OCI-LY1 (cell line): ENCODE measurements at regions not wholly inside any gene's neighbourhood (a gene's known extent, or its start where the extent isn't known, plus 50 kb on each side); places are given as distances from the start of the nearest gene placed in this dataset.

Source experiments
- EZH2 ChIP-seq: fragments of 200-600 bp; sonication (generic), shearing (Covaris generic); IDR thresholded peaks from 2 replicates; pipeline ENCODE4 v1.8.0; 2017; ENCODE audit warnings: borderline replicate concordance, mixed run types, mild to moderate bottlenecking, antibody characterized with exemption, low read length, moderate library complexity, mixed read lengths
- TF ChIP-seq, protein P1 (sequence below): fragments of 200-600 bp; sonication (generic), shearing (Covaris generic); IDR thresholded peaks from 2 replicates; pipeline ENCODE4 v1.5.1; 2017; ENCODE audit warnings: mild to moderate bottlenecking, antibody characterized with exemption, low read length, moderate library complexity, mixed read lengths

DNA sequence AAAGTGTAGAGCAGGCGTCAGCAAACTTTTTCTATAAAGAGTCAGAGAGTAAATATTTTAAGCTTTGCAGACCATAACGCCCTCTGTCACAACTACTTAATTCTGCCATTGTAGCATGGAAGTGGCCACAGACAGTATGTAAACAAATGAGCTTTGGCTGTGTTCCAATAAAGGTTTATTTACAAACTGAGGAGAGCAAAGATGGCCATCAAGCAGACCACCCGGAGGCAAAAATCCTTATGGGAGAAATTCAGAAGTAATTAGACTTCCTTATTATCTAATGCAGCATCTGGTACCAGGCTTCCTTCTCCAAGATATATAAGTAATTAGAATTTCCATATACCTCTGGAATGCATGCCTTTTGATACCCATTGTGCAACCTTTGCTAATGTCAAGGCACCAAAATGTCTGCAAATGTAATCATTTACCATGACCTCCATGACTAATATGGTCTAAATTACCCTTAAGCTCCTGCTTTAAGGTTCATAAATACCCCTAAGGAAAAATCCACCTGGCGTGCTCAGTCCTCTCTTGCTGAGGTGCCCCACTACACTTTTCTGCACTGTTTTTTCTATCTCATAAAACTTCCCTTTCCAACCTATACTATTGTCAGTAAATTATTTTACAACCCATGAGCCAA lies 377.8 kb downstream of the MATN1 start:
- TF ChIP-seq, protein P1, sequence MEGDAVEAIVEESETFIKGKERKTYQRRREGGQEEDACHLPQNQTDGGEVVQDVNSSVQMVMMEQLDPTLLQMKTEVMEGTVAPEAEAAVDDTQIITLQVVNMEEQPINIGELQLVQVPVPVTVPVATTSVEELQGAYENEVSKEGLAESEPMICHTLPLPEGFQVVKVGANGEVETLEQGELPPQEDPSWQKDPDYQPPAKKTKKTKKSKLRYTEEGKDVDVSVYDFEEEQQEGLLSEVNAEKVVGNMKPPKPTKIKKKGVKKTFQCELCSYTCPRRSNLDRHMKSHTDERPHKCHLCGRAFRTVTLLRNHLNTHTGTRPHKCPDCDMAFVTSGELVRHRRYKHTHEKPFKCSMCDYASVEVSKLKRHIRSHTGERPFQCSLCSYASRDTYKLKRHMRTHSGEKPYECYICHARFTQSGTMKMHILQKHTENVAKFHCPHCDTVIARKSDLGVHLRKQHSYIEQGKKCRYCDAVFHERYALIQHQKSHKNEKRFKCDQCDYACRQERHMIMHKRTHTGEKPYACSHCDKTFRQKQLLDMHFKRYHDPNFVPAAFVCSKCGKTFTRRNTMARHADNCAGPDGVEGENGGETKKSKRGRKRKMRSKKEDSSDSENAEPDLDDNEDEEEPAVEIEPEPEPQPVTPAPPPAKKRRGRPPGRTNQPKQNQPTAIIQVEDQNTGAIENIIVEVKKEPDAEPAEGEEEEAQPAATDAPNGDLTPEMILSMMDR = no peak
- no peak for TF ChIP-seq EZH2
